OCI-LY3 (cell line): ENCODE measurements at regions not wholly inside any gene's neighbourhood (a gene's known extent, or its start where the extent isn't known, plus 50 kb on each side); places are given as distances from the start of the nearest gene placed in this dataset.
"Not testable (repeated sequence)": the region's sequence is repeated elsewhere in the genome, so short reads cannot be mapped to it uniquely, and the experiment has no call there.

Experiments used
- CTCF ChIP-seq: fragments of 200-600, 300-600 bp; sonication (generic); IDR thresholded peaks from 2 replicates; pipeline ENCODE4 v1.5.1; 2014; ENCODE audit warnings: antibody characterized with exemption, low read length, low read depth
- EZH2phosphoT487 ChIP-seq: fragments of 200-600 bp; shearing (Covaris generic); IDR thresholded peaks from 2 replicates; pipeline ENCODE4 v1.6.1; 2018; ENCODE audit warnings: antibody characterized with exemption, mixed run types, low read depth

DNA sequence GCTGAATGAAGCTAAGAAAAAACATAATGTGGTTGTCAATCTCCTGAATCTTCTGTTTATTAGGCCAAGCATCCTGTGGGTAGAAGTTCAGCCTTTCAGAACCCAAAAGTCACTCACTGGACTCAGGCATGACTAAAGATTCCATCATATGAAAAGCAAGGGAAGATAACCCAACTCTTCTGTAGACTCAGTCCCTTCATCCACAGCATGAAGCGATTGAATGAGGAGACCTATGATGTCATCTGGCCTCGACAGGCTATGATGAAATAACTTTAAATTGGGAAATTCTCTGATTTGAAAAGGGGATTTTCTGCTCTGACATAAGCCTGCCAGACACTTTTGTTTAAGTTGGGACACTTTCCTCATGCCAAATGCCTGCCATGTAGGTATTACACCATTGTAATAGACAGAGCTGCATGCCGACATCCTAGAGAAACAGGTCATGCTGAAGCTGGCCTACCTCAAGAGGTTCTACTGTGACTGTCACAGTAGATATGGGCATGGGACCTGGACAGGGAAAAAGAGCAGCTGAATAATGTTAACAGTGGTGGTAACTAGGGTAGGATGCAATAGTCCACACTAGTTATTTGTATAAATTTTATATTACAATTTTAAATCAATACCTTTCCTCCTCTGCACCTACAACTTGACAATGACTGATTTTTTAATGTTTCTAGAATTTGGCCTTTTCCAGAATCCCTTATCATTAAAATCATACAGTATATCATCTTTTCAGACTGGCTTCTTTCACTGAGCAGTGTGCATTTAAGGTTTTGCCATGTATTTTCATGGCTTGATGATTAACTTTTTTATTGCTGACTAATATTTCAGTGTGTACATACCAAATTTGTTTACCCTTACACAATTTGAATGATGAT is 291.3 kb downstream of the CNTNAP3B start:
- TF ChIP-seq CTCF, EZH2phosphoT487: not testable (repeated sequence)
